Gastroesophageal sphincter (tissue), 3 donors: ENCODE measurements at regions not wholly inside any gene's neighbourhood (a gene's known extent, or its start where the extent isn't known, plus 50 kb on each side); places are given as distances from the start of the nearest gene placed in this dataset.

Source experiments
- POLR2A ChIP-seq, 2 donors: fragments of 450-650 bp; IDR thresholded peaks; one replicate each; pipeline ENCODE4 v1.6.1; 2017; ENCODE audit warnings: antibody characterized with exemption in 2 of 2, mild to moderate bottlenecking in 2 of 2, moderate library complexity in 1 of 2
- TF ChIP-seq, protein P1 (sequence below), 4 experiments: fragments of 200-600 bp in 2 of 4; fragments of 450-650 bp in 2 of 4; sonication (generic) in 1 of 4; IDR thresholded peaks; one replicate each; pipeline ENCODE4 v1.5.1; 2017 to 2019; ENCODE audit warnings: antibody characterized with exemption in 4 of 4, mild to moderate bottlenecking in 2 of 4, moderate library complexity in 2 of 4

DNA sequence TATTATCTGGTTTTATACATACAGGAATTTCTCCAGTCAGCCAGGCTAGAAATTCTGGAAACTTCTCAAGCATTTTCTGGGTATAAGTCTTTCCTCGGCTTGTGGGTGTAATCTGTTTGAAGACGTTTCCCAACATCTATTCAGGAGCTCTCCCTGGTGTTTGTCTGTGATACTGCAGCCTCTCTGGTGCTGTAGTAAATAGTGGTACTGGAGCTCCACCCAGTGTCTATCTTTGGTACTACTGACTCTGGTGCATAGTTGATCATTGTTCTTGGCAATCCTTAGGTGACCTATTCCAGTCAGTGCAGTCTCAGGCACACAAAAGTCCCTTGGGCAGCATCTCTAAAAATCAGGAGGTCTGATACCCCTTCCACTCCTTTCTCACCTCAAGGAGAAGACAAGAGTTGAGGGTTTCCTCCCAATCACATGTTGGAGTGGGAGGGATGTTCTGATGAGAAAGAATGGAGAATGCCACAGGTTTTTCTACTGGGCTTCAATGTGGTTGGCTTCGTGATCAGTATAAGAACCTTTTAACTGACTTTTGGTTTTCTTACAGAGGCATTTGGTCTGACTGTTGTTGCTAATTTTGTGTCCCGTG is 115.5 kb downstream of the CYSLTR2 start:
- TF ChIP-seq, protein P1, sequence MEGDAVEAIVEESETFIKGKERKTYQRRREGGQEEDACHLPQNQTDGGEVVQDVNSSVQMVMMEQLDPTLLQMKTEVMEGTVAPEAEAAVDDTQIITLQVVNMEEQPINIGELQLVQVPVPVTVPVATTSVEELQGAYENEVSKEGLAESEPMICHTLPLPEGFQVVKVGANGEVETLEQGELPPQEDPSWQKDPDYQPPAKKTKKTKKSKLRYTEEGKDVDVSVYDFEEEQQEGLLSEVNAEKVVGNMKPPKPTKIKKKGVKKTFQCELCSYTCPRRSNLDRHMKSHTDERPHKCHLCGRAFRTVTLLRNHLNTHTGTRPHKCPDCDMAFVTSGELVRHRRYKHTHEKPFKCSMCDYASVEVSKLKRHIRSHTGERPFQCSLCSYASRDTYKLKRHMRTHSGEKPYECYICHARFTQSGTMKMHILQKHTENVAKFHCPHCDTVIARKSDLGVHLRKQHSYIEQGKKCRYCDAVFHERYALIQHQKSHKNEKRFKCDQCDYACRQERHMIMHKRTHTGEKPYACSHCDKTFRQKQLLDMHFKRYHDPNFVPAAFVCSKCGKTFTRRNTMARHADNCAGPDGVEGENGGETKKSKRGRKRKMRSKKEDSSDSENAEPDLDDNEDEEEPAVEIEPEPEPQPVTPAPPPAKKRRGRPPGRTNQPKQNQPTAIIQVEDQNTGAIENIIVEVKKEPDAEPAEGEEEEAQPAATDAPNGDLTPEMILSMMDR (IDR thresholded peaks at IDR 0.05): peak; percentile 97 to 100 (median 98)
- no peak for TF ChIP-seq POLR2A (IDR thresholded peaks at IDR 0.05)
